CD4-positive, alpha-beta T cell treated with Interleukin-17A for 1 hour (primary cell): ENCODE measurements at regions not wholly inside any gene's neighbourhood (a gene's known extent, or its start where the extent isn't known, plus 50 kb on each side); places are given as distances from the start of the nearest gene placed in this dataset.
A peak's percentile ranks its signal among the peaks of the same experiment; 100 is the strongest.
"Not testable (repeated sequence)": the region's sequence is repeated elsewhere in the genome, so short reads cannot be mapped to it uniquely, and the experiment has no call there.

ENCODE experiments used
- DNase-seq: peaks from one replicate; pipeline ENCODE4 v3.0.0-alpha.2; 2020

DNA sequence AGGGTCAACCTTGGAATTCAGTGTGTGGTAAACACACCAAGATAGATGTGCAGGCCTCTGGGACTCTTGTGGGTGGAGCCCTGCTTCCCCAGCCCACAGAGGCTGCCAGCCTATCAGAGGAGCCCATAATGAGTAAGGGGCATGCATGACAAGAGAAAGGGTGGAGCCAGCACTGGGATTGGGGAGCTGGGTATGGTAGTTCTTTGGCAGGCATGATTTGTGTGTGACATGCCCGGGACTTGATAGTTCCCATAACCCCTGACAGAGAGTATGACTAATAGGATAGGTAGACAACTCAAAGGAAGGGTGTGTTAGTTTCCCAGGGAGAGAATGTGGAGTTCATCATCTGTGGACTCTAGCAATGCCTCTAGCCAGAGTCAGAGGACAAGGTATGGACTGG is 143.0 kb downstream of the EMP1 start:
- no peak for DNase-seq

DNA sequence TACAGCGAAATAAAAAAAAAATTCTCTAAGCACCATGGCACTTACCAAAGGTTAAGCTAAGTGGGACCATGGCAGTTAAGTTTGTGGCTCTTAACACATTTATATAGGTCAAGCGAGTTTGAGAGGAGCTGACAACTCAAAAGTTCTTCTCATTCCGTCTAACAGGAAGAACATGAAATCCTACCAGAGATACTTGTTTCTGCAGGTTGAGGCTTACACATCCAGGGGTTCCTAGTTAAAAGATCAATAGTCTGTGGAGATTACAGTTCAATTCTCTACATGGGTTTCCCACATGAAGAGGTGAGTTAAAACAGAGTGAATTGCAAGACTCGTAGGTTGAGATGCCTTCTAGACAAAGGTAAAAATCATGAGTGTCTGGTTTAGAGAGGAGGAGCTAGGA is 142.6 kb downstream of the EMP1 start:
- DNase-seq, result no peak

DNA sequence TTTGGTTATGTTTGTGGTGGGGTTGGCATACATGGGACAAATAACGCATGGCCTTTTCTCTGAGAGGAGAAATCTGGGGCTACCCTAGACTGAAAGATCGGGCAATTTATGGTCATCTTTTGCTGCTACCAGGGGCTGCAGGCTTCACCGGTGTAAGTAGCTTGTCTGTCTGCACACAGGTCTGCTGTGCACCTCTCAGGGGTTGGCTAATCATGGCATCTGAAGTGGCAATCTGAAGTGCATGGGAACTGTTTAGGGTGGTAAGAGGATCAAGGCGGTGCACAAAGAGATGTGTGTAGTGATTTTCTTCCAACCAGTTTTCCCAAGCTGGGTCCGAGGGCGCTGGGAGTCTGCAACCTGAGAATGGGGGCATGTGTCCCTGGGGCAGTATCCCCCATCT is 141.3 kb downstream of the EMP1 start:
- no peak for DNase-seq

GRCh38 chr12:13336216-13336615 is 139.7 kb downstream of the EMP1 start:
- DNase-seq, result no peak

DNA sequence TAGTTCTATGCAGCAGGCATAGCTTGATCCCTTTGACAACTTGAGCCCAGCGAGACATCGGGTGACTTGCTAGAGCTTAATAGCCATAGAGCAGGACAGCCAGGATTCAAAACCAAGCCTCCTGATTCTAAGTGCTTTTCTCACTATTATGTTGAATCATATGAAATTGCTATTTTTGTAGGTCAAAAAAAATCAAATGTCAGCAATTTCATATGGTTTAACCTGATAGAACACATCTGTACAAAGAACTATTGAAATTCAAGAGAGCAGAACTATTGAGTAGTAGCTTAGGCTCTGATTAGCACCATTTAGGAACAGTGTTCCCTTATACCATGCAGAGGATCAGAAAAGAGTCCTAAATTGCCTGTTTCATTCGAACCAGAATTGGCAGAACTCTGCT is 132.0 kb downstream of the EMP1 start:
- DNase-seq, result no peak

- DNase-seq, result no peak
Measured at GRCh38 chr12:13326076-13326475, 129.6 kb downstream of the EMP1 start.

GRCh38 chr12:13325037-13325436 is 128.5 kb downstream of the EMP1 start:
- DNase-seq, result not testable (repeated sequence)

DNA sequence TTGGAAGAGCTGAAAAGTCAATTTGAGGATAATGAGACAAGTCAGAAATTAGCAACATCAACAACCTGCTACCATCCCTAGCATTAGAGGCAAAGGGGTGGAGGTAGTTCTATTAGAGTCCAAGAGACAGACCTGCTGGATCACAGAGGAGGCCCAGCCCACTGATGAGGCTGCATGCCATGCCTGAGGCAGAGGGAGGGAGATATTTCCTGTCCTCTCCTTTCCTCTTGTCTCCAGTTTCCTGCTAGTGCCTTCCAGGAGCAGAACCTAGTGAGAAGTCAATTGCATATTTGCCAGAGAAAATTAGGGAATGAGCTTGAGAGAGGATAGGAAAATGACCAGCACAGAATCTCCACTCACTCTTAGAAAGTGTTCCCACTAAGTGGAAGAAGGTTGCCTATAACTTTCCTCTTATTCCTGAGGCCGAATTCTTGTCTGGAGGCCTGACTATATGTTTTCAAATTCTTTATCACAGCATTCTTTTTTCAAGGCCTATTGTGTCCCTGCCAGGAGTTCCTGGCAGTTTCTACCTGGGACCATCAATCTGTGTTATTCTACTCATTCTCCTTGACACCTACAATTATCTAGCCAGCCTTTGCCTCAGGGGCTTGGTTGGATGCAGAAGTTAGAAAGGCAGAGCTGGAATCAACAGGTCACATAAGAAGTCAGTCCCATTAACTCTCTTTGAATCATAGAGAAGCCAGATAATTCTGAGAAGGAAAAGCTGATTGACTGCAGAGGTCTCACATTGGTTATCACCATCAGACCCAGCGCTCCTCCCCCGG is 121.9 kb downstream of the EMP1 start:
- DNase-seq, result no peak

DNA sequence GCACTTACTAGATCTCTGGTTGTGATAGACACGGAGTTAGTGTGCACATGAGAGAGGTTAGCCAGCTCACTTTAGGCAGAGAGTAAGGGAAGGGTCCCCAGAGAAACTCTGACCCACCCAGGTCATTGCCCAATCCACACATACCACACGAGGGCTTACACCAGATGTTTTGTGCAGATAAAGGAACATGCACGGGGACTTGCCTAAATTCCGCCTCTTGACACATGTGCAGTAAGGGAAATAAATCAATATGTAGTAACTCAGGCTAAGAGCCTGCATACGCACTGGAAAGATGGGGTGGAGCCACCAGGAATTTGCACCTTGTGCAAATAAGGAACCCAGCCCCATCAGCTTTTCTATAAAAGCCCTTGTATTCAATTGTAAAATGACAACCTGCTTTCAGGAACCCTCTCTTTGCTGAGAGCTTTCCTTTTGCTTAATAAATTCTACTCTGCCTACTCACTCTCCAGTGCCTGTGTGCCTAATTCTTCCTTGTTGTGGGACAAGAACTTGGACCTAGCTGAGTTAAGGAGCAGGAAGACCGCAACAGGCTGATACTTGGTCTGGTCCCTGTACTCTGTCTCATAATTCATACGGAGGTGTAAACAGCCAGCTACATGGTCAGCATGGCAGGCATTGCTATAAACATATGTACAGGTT is 120.2 kb downstream of the EMP1 start:
- no peak for DNase-seq

GRCh38 chr12:13313886-13314285 is 117.4 kb downstream of the EMP1 start:
- DNase-seq, result no peak

DNA sequence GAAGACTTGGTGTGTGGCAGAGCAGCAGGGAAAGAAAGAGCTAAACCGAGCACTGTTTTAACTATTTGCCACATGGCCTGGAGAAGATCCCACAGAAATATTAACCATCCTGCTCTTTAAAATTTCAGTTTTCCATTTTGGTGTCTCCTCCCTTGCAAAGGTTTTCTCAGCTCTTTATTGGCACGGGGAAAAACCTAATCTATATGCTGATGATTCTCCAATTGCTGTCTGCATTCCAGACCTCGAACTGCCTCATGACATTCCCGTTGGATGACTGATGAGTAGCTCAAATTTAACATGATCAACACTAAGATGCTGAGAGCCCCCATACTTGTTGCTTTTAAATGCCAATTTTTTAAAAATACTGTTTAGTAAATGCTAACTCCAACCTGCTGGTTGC is 115.0 kb downstream of the EMP1 start:
- no peak for DNase-seq

DNA sequence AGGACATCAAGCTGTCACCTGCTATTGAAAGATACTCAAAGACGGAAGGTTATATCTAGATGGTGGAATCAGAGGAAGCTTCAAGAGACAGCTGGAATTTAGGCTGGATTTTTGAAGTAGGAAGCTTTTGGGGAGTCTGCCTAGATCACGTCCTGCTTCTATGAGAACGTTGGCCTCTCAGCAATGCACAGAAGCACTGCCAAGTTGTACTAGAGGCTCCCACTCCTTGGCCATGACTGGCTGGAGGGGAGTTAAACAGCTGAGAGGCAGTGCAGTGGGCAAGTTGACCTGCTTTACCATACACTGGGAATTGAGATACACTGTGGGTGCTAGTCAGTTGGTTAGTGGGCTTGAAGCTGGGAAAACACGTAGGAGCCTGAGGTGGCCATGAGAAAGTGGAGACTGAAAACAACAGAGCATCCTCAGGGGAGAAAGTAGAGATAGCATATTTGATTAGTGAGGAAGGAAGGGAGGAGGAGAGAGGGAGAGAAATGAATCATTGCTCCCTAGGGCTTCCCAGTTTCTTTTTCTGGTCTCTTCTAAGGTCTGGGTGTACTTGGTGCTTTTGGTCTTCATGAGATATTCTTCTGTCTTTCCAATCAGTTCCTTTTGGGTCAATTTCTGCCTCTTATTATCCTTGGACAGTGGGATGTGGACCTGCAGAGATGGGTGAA is 110.8 kb downstream of the EMP1 start:
- DNase-seq, result no peak

- no peak for DNase-seq
Measured at GRCh38 chr12:13304924-13305323, 108.4 kb downstream of the EMP1 start.

- no peak for DNase-seq
Measured at GRCh38 chr12:13299457-13299856, 102.9 kb downstream of the EMP1 start.

- DNase-seq, result no peak
Measured at GRCh38 chr12:13293096-13293495, 96.6 kb downstream of the EMP1 start.

DNA sequence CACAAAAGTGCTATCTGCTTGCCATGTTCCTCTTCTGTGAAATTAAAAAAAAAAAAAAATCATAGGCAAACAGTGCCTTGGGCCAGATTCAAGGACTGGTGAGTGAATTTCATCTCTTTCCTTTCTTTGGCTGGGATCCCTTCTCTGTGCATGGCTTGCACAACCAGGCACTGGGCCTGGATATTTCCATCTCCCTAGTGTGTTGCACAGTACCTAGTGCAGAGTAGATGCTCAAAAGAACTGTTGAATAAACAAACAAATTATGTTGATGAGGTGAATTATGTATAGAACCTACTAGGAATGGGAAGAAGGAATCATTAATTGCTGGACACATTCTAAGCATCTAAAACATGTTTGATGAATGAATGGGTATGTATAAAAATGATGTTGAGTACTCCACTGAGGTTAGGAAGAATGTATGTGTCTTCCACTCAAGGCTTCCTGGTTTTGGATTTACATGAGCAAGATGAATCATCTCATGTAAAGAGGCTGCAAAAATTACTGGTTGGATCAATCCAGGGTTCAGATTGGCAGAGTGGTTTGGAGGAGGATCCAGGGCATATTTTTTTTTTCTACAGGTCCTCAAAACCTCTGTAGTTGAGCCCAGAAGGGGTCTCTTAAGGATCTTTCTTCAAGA is 93.2 kb downstream of the EMP1 start:
- DNase-seq, result no peak

GRCh38 chr12:13288937-13289652 is 92.6 kb downstream of the EMP1 start:
- DNase-seq, result no peak

DNA sequence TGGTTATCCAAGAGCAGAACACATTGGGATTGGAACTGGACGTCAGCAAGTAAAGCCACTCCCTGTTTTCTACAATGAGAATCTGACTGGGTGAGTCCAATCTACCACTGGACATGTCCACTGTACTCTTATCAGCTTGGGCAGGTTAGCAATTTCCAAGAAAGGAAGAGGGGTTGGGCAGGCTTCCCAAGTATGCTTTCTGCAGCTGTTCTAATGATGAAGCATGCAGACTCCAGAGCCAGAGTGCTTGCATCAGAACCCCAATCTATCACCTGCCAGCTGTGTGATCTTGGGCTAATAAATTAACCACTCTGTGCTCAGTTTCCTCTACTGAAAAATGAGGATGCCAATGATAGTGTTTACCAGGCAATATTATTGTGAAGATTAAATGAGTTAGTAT is 92.0 kb downstream of the EMP1 start:
- no peak for DNase-seq

GRCh38 chr12:13283867-13284266 is 87.3 kb downstream of the EMP1 start:
- DNase-seq, result no peak

DNA sequence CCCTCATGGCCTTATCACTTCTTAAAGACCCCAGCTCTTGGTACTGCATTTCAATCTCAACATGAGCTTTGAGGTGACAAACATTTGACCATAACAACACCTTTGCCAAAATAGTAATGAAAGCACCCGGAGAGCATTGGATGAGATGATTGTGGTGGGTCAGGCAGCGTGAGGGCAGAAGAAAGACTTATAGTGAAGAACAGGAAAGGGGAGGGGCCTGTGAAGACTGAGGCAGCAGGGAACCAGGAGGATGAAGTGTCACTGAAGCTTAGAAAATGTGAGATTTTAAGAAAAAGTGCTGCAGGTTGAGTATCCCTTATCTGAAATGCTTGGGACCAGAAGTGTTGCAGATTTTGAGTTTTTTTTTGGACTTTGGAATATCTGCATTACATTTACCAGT is 86.3 kb downstream of the EMP1 start:
- no peak for DNase-seq

GRCh38 chr12:13278249-13278787 is 81.8 kb downstream of the EMP1 start:
- DNase-seq, result peak; percentile 45

DNA sequence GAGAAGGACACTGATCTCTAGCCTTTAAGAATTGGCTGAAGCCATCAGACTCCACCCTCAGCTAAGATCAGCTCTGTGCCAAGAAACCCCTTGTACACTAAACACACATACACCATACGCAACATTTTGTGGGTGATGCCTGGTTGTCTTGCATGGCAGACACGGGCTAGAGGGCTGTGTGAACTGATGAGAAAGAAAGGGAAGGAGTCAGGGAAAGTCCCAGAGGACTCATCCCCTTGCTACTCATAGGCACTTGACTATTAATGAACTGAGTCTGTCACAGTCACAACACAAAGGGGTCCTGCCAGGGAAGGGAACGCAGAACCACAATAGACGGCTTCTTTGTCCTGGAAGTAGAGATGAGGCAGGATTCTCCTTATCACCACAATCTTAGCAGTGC is 80.8 kb downstream of the EMP1 start:
- DNase-seq, result no peak
